GM23338 (cell line): ENCODE measurements at regions not wholly inside any gene's neighbourhood (a gene's known extent, or its start where the extent isn't known, plus 50 kb on each side); places are given as distances from the start of the nearest gene placed in this dataset.

ENCODE experiments used
- EZH2 ChIP-seq: fragments of 200-600 bp; sonication (generic); IDR thresholded peaks from one replicate; pipeline ENCODE4 v1.8.0; 2017; ENCODE audit warnings: antibody characterized with exemption, mild to moderate bottlenecking, low read depth; ENCODE audit not compliant: unreplicated experiment
- TF ChIP-seq, protein P1 (sequence below), 2 experiments: fragments of 200-600 bp in 1 of 2; sonication (generic) in 1 of 2; conservative IDR thresholded peaks; 2 replicates each; pipeline versions ENCODE4 v1.5.1 to v1.6.1; 2016 to 2017; ENCODE audit warnings: antibody characterized with exemption in 2 of 2, low read depth in 2 of 2, mild to moderate bottlenecking in 2 of 2, moderate library complexity in 1 of 2

- TF ChIP-seq, protein P1, sequence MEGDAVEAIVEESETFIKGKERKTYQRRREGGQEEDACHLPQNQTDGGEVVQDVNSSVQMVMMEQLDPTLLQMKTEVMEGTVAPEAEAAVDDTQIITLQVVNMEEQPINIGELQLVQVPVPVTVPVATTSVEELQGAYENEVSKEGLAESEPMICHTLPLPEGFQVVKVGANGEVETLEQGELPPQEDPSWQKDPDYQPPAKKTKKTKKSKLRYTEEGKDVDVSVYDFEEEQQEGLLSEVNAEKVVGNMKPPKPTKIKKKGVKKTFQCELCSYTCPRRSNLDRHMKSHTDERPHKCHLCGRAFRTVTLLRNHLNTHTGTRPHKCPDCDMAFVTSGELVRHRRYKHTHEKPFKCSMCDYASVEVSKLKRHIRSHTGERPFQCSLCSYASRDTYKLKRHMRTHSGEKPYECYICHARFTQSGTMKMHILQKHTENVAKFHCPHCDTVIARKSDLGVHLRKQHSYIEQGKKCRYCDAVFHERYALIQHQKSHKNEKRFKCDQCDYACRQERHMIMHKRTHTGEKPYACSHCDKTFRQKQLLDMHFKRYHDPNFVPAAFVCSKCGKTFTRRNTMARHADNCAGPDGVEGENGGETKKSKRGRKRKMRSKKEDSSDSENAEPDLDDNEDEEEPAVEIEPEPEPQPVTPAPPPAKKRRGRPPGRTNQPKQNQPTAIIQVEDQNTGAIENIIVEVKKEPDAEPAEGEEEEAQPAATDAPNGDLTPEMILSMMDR (conservative IDR thresholded peaks at IDR 0.05; ENCODE audit: low read depth in 2 of 2) = no peak
- TF ChIP-seq EZH2 = no peak
These were observed 434.4 kb upstream of the ETAA1 start for GRCh38 chr2:66962716-66963115.
